ENCODE measurements at regions not wholly inside any gene's neighbourhood (a gene's known extent, or its start where the extent isn't known, plus 50 kb on each side); places are given as distances from the start of the nearest gene placed in this dataset.

DNA sequence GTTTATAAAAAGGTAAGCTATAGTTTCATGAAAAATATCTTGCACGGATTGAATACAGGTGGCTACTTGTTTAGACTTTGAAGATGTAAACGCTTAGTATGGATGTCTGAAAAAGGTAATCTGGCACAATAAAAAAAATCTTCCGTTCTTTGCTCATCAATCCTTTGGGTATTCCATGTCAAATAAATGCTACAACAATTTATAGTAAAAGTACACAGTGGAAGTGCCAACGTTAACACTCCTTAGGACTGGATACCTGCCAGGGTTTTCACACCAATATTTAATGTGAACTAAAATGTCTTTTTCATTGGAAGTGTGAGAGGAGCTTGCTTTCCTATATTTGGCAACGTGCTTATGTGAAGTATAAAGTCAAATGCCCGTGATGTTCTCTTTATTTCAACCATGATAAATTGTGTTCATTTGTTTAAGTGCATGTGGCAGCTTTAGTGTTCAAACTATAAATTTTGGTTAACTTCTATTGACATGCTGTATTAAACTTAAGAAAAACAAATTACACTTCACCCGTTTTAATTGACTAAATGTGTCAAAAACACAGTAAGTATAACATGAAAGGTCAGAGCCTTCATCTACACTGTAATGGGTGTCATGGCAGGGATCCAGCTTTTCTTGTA, 121.7 kb upstream of the HAND2 start:
- TF ChIP-seq, protein P1, sequence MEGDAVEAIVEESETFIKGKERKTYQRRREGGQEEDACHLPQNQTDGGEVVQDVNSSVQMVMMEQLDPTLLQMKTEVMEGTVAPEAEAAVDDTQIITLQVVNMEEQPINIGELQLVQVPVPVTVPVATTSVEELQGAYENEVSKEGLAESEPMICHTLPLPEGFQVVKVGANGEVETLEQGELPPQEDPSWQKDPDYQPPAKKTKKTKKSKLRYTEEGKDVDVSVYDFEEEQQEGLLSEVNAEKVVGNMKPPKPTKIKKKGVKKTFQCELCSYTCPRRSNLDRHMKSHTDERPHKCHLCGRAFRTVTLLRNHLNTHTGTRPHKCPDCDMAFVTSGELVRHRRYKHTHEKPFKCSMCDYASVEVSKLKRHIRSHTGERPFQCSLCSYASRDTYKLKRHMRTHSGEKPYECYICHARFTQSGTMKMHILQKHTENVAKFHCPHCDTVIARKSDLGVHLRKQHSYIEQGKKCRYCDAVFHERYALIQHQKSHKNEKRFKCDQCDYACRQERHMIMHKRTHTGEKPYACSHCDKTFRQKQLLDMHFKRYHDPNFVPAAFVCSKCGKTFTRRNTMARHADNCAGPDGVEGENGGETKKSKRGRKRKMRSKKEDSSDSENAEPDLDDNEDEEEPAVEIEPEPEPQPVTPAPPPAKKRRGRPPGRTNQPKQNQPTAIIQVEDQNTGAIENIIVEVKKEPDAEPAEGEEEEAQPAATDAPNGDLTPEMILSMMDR (IDR thresholded peaks at IDR 0.05) = no peak
- TF ChIP-seq POLR2A (IDR thresholded peaks at IDR 0.05) = no peak

Data from heart left ventricle (tissue), 13 donors.